ENCODE measurements at regions not wholly inside any gene's neighbourhood (a gene's known extent, or its start where the extent isn't known, plus 50 kb on each side); places are given as distances from the start of the nearest gene placed in this dataset.

DNA sequence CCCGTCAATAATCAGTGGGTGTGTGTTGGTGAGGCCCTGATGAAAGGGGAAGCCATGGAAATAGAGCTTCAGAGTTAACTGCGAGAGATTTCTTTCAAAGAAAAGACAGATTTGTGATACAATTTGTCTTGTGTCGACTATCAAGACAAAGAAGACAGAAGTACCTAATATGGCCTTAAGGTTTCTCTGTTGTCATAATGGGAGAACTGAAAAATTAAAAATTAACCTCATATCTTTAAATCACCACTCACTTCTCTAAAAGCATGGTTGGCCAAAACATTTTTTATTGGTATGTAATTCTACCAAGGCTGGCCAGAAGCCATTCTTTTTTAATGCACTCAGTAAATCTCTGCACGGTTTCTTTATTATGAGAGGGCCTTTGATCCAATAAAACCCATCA lies 282.9 kb upstream of the WWC1 start:
- FAIRE-seq (no peak), ATAC-seq (no peak), DNase-seq (ENCODE audit: low spot score) (no peak)
- no peaks in the 10 kb centered on the region for H4K20me1 ChIP-seq (ENCODE audit: insufficient read depth, low read length)
- no peaks in the 10 kb centered on the region for H3K36me3 ChIP-seq (replicated peaks in 1 of 2; ENCODE audit: control insufficient read depth in 1 of 2, insufficient read depth in 2 of 2, low read length in 2 of 2)
- H3K27me3 ChIP-seq (ENCODE audit: control insufficient read depth in 1 of 2, insufficient read depth in 2 of 2, low read length in 2 of 2), result peaks cover 0 to 8% of the 10 kb centered on the region in 2 experiments; a peak in 1 of 5 replicates
- no peaks in the 10 kb centered on the region for H3K79me2 ChIP-seq (ENCODE audit: insufficient read depth, low read length)
- intact Hi-C loops (cut with micrococcal nuclease; ENCODE audit: unreplicated experiment), result no loop called here
- ChIA-PET CTCF (ENCODE audit: low intra/inter-chr PET ratio, low total read pairs) (no interaction called here), POLR2A (no interaction called here)
- no peak overlapping the region for H2AFZ ChIP-seq (ENCODE audit: low read length)
- 18% methylated on average over 4 of the region's 4 CpGs for WGBS (ENCODE audit: low lambda C conversion rate)
- no peak overlapping the region for H3K4me2 ChIP-seq (ENCODE audit: low read depth, low read length)
- no peaks in the 10 kb centered on the region for H3K4me1 ChIP-seq (ENCODE audit: insufficient read depth, low read length)
- TF ChIP-seq, protein P1, sequence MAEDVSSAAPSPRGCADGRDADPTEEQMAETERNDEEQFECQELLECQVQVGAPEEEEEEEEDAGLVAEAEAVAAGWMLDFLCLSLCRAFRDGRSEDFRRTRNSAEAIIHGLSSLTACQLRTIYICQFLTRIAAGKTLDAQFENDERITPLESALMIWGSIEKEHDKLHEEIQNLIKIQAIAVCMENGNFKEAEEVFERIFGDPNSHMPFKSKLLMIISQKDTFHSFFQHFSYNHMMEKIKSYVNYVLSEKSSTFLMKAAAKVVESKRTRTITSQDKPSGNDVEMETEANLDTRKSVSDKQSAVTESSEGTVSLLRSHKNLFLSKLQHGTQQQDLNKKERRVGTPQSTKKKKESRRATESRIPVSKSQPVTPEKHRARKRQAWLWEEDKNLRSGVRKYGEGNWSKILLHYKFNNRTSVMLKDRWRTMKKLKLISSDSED (CRISPR knock-in tag; IDR thresholded peaks at IDR 0.05), result no peak
- H3K27ac ChIP-seq (ENCODE audit: extremely low read length, insufficient read depth, low read length), result no peak overlapping the region
- in situ Hi-C loops (cut with HindIII; ENCODE audit: extremely low pct_ligation_motif_present, low pct_unique_long_range_greater_than_20kb), result no loop called here
- no peaks in the 10 kb centered on the region for H3K9me3 ChIP-seq (ENCODE audit: low read length)
- no TSS peak for BruUV-seq (replicated peaks)
- no peak overlapping the region for H3K4me3 ChIP-seq (replicated peaks in 1 of 3; ENCODE audit: insufficient read depth in 1 of 3, low read depth in 2 of 3, low read length in 3 of 3)
- H3K9ac ChIP-seq (ENCODE audit: insufficient read depth, low read depth, low read length), result no peak overlapping the region

DNA sequence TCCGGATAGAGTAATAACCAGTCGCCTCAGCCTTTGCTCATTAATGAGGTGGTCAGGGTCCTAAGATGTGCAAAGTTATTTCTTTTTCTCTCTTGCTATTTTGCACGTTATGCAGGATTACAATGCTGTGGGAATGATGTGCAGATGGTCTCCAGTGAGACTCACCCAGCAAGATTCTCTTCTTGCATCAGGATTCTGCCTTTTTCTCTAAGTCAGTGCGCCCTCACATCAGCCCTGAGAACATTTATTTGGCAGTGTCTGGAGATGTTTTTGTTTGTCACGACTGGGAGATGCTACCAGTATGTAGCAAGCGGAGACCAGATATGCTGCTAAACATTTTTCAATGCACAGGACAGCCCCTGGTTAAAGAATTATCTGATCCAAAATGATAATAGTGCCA lies 280.3 kb upstream of the WWC1 start:
- FAIRE-seq (no peak), ATAC-seq (no peak), DNase-seq (ENCODE audit: low spot score) (no peak)
- POLR2A ChIA-PET, result no interaction called here
- Histone ChIP-seq H3K9me3 (ENCODE audit: low read length) (no peaks in the 10 kb centered on the region), H3K36me3 (replicated peaks in 1 of 2; ENCODE audit: control insufficient read depth in 1 of 2, insufficient read depth in 2 of 2, low read length in 2 of 2) (no peaks in the 10 kb centered on the region), H3K9ac (ENCODE audit: insufficient read depth, low read depth, low read length) (no peak overlapping the region), H3K27me3 (ENCODE audit: control insufficient read depth in 1 of 2, insufficient read depth in 2 of 2, low read length in 2 of 2) (peaks cover 0 to 3% of the 10 kb centered on the region in 2 experiments; a peak in 1 of 5 replicates), H3K79me2 (ENCODE audit: insufficient read depth, low read length) (no peaks in the 10 kb centered on the region), H2AFZ (ENCODE audit: low read length) (no peak overlapping the region), H4K20me1 (ENCODE audit: insufficient read depth, low read length) (no peaks in the 10 kb centered on the region), H3K4me2 (ENCODE audit: low read depth, low read length) (no peak overlapping the region), H3K4me3 (replicated peaks in 1 of 3; ENCODE audit: insufficient read depth in 1 of 3, low read depth in 2 of 3, low read length in 3 of 3) (no peak overlapping the region), H3K4me1 (ENCODE audit: insufficient read depth, low read length) (no peaks in the 10 kb centered on the region), H3K27ac (ENCODE audit: extremely low read length, insufficient read depth, low read length) (no peak overlapping the region)
- no TSS peak for BruUV-seq (replicated peaks)
- in situ Hi-C loops (cut with HindIII; ENCODE audit: extremely low pct_ligation_motif_present, low pct_unique_long_range_greater_than_20kb) (no loop called here), intact Hi-C loops (cut with micrococcal nuclease; ENCODE audit: unreplicated experiment) (no loop called here)
- CTCF ChIA-PET (ENCODE audit: low intra/inter-chr PET ratio, low total read pairs), result no interaction called here
- WGBS (ENCODE audit: low lambda C conversion rate), result 2% methylated on average over 6 of the region's 6 CpGs
- TF ChIP-seq, protein P2, sequence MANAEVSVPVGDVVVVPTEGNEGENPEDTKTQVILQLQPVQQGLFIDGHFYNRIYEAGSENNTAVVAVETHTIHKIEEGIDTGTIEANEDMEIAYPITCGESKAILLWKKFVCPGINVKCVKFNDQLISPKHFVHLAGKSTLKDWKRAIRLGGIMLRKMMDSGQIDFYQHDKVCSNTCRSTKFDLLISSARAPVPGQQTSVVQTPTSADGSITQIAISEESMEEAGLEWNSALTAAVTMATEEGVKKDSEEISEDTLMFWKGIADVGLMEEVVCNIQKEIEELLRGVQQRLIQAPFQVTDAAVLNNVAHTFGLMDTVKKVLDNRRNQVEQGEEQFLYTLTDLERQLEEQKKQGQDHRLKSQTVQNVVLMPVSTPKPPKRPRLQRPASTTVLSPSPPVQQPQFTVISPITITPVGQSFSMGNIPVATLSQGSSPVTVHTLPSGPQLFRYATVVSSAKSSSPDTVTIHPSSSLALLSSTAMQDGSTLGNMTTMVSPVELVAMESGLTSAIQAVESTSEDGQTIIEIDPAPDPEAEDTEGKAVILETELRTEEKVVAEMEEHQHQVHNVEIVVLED (CRISPR knock-in tag; IDR thresholded peaks at IDR 0.05; ENCODE audit: borderline replicate concordance), result no peak
- TF ChIP-seq ZNF891 (CRISPR knock-in tag; IDR thresholded peaks at IDR 0.05), result no peak
- TF ChIP-seq ZNF251 (CRISPR knock-in tag; IDR thresholded peaks at IDR 0.05), result no peak
- TF ChIP-seq, protein P3, sequence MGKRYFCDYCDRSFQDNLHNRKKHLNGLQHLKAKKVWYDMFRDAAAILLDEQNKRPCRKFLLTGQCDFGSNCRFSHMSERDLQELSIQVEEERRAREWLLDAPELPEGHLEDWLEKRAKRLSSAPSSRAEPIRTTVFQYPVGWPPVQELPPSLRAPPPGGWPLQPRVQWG (CRISPR knock-in tag; IDR thresholded peaks at IDR 0.05; ENCODE audit: borderline replicate concordance, low read depth), result no peak
- TF ChIP-seq, protein P4, sequence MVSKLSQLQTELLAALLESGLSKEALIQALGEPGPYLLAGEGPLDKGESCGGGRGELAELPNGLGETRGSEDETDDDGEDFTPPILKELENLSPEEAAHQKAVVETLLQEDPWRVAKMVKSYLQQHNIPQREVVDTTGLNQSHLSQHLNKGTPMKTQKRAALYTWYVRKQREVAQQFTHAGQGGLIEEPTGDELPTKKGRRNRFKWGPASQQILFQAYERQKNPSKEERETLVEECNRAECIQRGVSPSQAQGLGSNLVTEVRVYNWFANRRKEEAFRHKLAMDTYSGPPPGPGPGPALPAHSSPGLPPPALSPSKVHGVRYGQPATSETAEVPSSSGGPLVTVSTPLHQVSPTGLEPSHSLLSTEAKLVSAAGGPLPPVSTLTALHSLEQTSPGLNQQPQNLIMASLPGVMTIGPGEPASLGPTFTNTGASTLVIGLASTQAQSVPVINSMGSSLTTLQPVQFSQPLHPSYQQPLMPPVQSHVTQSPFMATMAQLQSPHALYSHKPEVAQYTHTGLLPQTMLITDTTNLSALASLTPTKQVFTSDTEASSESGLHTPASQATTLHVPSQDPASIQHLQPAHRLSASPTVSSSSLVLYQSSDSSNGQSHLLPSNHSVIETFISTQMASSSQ (IDR thresholded peaks at IDR 0.05; ENCODE audit: low read depth), result no peak
- TF ChIP-seq, protein P4 (CRISPR knock-in tag; IDR thresholded peaks at IDR 0.05; ENCODE audit: borderline replicate concordance), result no peak
- no peak for TF ChIP-seq ZNF230 (CRISPR knock-in tag; IDR thresholded peaks at IDR 0.05)
- TF ChIP-seq, protein P5, sequence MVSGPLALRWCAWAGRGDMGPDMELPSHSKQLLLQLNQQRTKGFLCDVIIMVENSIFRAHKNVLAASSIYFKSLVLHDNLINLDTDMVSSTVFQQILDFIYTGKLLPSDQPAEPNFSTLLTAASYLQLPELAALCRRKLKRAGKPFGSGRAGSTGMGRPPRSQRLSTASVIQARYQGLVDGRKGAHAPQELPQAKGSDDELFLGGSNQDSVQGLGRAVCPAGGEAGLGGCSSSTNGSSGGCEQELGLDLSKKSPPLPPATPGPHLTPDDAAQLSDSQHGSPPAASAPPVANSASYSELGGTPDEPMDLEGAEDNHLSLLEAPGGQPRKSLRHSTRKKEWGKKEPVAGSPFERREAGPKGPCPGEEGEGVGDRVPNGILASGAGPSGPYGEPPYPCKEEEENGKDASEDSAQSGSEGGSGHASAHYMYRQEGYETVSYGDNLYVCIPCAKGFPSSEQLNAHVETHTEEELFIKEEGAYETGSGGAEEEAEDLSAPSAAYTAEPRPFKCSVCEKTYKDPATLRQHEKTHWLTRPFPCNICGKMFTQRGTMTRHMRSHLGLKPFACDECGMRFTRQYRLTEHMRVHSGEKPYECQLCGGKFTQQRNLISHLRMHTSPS (CRISPR knock-in tag; IDR thresholded peaks at IDR 0.05; ENCODE audit: low read depth), result no peak
